HG02884 (cell line): ENCODE measurements at regions not wholly inside any gene's neighbourhood (a gene's known extent, or its start where the extent isn't known, plus 50 kb on each side); places are given as distances from the start of the nearest gene placed in this dataset.
A peak's percentile ranks its signal among the peaks of the same experiment; 100 is the strongest.
"Not testable (repeated sequence)": the region's sequence is repeated elsewhere in the genome, so short reads cannot be mapped to it uniquely, and the experiment has no call there.

Experiments used
- ATAC-seq: cut with Tn5 transposase; IDR thresholded peaks from one replicate; pipeline ENCODE4 v1.9.1; 2021; ENCODE audit warnings: mild to moderate bottlenecking, moderate library complexity; ENCODE audit not compliant: unreplicated experiment

DNA sequence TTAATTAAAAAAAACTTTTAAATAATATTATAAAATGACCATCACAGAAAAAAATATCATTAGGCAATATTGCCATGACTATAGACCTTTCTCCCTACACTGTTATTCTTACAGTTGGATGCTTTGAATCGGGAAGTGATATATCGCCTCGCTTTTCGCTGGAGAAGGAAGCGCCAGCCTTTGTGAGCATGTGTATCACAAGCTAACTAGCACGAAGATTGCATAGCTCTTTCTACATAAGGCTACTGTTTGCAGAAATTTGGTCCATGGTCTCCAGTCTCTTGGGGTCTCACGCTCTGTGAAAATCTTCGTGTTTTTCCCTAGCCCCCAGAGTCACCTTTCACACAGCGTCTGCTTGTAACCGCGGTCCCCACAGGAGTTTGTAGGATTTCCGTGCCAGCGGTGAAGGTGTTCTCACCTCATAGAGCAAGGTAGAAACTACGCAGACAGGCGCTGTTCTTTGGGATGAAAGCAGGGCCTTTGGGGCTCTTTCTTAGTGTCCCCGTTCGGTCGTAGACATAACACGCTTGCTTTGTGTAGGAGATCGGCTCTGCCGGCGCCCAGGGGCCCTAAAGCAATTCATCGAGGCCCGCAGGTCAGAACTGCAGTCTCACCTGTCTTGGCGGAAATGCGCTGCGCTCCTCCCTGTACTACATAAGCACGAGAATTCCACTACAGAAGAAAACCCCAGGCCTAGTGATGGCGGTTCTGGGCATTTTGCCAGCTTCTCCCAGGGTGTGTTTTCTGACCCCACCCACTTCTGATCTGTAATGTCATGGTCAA lies 214.5 kb upstream of the NOTCH2NLA start:
- ATAC-seq, result not testable (repeated sequence)

- not testable (repeated sequence) for ATAC-seq
Measured at GRCh38 chr1:146438543-146438942, 209.7 kb upstream of the NOTCH2NLA start.

- ATAC-seq, result not testable (repeated sequence)
Measured at GRCh38 chr1:146416642-146417041, 187.8 kb upstream of the NOTCH2NLA start.

GRCh38 chr1:146415017-146415416 lies 186.2 kb upstream of the NOTCH2NLA start:
- not testable (repeated sequence) for ATAC-seq

- not testable (repeated sequence) for ATAC-seq
Measured at GRCh38 chr1:146413911-146414310, 185.1 kb upstream of the NOTCH2NLA start.

- ATAC-seq, result not testable (repeated sequence)
Measured at GRCh38 chr1:146411923-146412322, 183.1 kb upstream of the NOTCH2NLA start.

DNA sequence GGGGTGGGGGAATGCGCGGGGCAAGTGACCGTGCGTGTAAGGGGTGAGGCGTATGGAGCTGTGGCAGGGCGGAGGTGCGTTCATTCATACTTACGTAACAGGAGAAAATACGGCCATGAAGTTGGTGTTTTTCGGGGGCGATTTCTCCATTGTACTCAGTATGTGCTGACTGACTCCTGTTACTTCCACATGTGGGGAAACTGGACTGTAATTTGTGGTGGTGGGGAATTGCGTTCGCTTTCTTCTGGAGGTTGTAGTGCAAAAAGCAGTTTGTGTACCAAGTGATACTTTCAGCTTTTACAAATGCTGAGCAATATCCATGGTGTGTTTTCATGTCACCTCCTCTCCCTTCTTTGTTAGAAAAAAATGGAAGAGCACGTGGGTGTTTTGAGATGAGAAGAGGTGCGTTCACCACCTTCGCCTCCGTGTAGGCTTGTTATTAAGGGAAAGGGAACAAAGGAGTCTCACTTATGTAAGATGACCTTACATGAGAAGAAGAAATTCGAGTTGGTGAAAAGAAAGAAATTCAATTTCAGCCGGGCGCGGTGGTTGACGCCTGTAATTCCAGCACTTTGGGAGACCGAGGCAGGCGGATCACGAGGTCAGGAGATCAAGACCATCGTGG lies 181.1 kb upstream of the NOTCH2NLA start:
- not testable (repeated sequence) for ATAC-seq

DNA sequence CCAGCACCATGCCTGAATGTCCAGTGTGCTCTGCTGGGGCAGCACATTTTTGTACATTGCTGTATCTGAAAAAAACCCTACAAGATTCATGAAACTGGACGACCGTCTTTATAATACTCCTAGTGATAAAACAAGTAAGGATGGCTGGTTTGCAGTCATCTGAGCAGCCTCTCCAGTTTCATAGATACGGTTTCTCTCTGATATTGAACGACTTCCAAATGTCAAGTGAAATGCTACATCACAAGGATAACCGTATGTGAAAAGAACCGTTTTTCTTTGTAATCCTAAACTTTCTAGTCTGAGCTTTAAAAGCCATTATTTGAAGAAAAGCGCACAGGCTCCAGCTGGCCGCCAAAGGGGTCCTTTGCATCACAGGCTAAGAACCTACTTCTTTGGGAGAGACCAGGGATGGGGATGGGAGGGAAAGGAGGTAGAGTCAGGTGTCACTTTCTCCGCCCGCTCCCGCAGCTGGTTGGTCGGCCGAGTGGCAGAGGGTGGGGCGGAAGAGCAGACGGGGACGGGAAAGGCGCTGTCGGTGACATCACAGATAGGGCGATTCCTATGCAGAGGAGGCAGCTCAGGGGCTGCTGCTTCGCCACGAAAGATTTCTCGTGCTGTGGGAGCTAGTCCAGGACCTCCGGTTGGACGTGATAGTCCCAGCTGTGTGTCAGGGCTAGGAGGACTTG lies 180.4 kb upstream of the NOTCH2NLA start:
- not testable (repeated sequence) for ATAC-seq

GRCh38 chr1:146401281-146401825 lies 172.5 kb upstream of the NOTCH2NLA start:
- ATAC-seq, result not testable (repeated sequence)

DNA sequence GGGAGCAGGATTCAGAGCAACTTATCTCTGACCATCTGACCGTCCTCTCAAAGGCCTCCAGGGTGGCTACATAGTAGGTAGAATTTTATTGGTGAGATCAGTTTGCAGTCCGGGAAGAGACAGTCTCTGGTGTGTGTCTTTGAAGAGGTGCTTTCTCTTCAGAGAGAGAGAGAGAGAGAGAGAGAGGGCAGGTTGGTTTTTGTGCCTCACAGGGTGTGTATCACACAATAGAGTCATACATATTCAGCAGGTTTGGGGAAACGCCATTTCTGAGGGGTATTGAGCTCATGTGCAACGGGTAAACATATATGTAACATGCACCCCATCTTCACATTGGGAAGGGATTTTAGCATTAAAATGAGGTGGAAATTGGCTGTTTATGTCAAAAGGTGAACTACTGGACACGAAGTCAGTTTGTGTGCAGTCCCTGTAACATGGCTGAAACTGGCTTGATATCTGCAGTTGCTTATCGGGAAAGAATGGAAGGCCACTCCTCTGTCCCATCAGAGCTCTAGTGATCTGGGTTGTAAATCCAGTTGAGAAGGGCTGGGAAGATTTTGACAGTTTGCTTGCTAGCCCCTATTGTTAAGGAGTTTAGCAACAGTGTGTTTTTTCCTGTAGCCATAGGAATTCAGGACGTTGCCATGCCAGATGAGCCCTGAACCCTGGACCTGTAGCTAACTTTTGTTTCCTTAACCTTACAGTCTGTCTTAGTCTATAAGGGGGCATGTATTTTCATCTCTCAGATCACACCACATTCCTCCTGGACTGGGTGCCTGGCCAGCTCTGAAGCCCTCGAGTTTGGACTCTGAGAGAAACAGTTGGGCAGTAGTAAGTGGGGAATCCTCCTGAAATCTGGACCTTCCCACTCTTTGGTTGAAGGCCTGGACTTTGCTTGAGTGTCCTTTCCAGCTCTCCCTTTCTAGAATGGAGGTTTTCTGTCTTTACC lies 171.6 kb upstream of the NOTCH2NLA start:
- ATAC-seq, result not testable (repeated sequence)

DNA sequence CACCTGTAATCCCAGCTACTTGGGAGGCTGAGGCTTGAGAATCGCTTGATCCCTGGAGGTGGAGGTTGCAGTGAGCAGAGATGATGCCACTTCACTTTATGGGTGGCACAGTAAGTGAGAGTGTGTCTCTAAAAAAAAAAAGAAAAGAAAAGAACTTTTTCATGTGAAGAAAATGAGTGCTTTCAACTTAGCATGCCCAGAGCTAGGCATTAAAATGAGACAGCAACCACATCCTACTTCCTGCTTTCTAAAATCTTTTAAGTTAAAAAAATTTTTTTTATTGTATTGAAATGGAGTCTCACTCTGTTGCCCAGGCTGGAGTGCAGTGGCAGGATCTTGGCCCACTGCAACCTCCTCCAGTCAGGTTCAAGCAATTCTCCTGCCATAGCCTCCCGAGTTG lies 170.4 kb upstream of the NOTCH2NLA start:
- not testable (repeated sequence) for ATAC-seq

GRCh38 chr1:146396801-146397200 lies 168.0 kb upstream of the NOTCH2NLA start:
- not testable (repeated sequence) for ATAC-seq

DNA sequence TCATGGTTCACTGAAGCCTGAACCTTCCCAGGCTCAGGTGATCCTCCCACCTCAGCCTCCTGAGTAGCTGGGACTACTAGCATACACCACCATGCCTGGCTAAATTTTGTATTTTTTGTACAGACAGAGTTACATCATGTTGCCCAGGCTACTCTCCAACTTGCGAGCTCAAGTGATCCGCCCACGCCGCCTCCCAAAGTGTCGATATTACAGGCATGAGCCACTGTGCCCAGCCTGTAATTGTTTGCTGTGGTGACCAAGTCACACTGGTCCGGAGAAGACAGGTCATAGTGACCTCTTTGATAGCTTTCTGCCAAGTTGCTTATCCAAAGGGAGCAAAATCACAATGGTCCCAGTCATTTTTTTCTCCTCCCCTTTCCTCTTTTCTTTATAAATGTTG lies 167.4 kb upstream of the NOTCH2NLA start:
- not testable (repeated sequence) for ATAC-seq

DNA sequence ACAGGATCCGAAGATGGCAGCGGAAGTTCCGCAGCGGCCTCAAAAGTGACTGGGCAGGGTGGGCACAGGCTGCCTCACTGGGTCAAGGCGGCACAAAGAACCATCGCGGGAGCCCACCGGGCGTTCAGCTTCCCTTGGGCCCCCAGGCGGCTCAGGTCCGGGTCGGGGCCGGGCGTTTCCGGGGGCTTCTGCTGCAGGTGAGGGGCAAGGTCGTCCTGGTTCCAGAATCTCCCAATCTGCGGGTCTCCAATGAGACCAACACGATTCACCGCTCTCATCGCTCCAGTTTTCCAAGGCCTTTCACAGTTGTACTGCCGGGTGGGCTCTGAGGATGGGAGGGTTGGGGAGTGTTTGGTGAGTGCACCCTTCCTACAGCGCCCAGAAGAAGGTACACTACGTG lies 165.0 kb upstream of the NOTCH2NLA start:
- ATAC-seq, result not testable (repeated sequence)

GRCh38 chr1:146393154-146393553 lies 164.3 kb upstream of the NOTCH2NLA start:
- ATAC-seq, result not testable (repeated sequence)

GRCh38 chr1:146389178-146389577 lies 160.4 kb upstream of the NOTCH2NLA start:
- not testable (repeated sequence) for ATAC-seq

GRCh38 chr1:146387750-146388469 lies 159.1 kb upstream of the NOTCH2NLA start:
- not testable (repeated sequence) for ATAC-seq

GRCh38 chr1:146386851-146387749 lies 158.3 kb upstream of the NOTCH2NLA start:
- peak; percentile 95 for ATAC-seq
